ENCODE measurements at regions not wholly inside any gene's neighbourhood (a gene's known extent, or its start where the extent isn't known, plus 50 kb on each side); places are given as distances from the start of the nearest gene placed in this dataset.

DNA sequence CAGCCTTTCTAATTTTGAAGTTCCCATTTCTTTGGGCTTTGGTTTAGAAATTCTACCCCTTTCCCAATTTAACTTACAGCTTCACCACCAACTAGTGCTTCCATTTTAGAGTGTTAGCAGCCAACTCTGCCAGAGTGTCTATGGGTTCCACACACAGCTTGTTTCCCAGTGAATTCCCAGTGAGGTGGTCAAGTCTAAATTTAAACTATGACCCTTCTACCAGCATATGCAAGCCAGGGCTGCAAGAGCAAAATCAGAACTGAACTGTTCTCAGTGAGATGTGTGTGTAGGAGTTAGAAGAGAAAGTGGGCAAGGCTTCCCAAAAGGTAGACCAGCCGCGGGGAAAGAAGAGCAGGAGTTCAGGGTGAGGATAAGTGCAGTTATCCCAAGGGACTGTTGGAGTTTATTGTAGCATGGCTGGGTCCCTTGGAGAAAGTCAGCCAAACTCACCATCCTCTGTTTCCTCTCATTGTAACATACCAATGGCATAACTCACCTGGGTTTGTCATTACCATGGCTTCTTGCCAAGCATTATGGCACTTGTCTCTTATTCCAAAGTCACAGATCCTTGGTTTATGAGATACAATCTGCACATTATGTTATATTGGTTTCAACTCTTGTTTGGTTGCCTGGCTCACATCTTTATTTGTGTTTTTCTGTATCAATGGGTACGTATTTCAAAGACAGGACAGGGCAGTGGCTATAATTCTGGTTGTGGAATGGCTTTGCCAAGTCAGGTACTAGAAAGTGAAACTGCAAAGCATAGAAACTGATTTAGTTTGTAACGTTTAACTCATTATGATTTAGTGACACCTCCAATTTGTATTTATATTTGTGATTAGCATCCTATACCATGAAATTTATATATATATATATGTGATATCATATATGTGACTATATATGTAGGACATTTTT, 130.2 kb upstream of the UMPS start:
- DNase-seq (ENCODE audit: low read depth in 2 of 2), result no peak

DNA sequence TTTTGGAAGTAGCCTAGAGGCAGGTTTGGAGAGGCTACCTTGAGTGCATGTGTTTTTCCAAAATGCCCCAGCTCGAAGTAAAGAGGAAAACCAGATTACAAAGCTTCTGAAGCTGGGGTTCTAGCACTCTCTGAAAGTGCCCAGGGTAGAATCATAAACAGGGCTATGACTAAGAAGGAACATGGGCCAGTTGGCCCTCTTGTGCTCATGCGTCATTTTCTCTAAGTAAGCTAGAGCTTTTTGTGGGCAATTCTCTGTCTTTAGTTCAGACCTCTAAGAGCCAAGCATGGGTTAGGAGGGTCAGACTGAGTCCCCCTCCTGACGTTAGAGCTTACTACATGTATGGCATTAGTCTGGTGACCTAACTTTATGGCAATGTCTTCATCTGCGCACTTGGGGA, 129.5 kb upstream of the UMPS start:
- no peak for DNase-seq (ENCODE audit: low read depth in 2 of 2)

DNA sequence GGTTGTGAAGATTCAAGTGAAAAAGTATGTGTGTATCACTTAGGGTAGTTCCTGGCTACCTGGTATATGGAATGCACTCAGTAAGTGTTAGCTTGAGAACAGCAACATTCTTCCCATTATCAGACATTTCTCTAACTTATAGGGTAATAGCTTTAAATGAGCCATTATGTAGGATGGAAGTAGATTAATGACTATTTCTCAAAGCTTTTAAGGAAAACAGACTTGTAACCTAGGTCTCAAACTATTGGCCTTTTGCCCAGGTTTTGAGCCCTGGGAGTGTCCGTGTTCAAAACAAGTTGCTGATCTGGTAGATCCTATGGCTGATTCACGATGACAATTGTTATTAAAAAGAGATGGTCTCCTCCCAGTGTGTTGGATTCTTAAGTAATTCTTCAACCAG, 129.1 kb upstream of the UMPS start:
- no peak for DNase-seq (ENCODE audit: low read depth in 2 of 2)

DNA sequence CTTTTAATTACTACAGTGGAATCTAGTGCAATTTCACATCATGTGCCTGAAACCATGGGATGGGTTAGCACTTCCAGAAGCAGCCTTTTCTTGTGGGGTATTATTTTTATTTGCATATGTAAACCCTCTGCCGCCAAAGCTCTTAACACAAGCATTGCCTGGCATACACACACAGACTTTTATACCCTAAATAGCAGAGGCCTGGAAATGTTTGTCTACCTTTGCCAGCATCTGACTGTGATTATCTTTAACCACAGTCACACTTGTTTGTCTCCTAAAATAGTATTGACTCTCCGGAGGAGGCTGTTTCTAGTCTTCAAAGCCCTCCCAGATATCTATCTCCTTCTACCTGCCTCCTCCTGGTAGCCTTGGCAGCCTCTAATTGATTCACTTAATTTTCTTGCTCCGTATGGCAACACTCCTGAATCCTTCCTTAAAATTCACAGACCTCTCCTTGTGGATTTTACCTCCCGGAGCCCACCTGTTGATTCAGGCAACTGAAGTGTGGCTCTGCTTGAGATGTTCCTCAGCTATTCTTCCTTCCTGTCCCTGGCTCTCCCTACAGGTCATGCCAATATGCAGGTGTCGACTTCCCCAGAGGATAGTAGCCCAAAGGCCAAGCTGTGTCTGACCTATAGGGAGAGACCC, 127.1 kb upstream of the UMPS start:
- no peak for DNase-seq (ENCODE audit: low read depth in 2 of 2)

DNA sequence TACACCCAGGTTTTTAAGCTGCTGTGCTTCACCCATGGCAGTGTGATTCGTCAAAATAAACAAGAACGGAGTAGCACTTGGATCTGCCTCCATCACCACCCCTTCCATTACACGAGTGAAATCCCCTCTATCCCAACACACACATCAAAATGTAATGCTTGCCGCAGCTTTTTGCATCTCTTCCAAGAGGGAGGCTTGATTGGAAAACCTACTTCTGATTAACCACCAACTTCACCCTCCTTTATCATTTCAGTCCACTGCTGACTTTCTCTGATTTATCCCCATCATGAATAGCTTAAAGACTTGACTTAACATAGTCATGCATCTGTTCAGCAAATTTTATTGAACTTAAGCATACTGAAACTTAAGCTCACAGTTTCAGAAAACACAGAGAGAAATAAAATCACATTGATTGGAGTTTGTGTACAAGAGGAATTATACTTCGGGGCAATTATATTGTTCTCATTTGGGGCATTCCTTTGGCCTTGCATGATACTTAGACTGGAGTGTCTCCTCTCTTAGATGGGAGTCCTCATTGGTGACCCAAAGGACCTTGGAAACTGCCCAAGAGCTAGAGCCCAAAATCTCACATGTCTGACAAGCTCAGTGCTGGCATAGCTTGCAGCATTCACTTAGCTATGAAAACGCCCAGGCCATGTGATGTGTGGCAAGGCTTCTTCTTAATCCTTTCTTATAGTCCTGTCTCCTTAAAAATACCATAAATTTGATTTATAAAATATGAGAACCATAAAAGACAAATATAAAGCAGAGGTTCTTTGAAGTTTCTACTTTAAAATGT, 124.3 kb upstream of the UMPS start:
- DNase-seq (ENCODE audit: low read depth in 2 of 2), result no peak

DNA sequence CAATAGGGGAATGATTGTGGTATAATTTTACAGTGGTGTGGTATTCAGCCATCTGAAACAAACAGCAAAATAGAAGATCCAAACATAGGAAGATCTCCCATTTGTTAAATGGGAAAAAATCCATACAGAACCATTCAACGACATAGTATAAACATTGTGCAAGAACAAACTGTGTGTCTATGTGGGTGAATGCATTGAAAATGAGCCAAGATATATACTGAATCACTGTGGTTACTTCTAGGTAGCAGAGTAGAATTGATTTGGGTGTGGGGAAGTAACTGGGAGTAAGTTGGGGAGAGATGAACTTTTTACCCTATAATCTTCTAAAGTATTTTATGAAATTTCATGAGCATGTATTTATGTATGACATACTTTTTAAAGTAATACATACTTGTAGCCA, 123.1 kb upstream of the UMPS start:
- DNase-seq (ENCODE audit: low read depth in 2 of 2), result no peak

DNA sequence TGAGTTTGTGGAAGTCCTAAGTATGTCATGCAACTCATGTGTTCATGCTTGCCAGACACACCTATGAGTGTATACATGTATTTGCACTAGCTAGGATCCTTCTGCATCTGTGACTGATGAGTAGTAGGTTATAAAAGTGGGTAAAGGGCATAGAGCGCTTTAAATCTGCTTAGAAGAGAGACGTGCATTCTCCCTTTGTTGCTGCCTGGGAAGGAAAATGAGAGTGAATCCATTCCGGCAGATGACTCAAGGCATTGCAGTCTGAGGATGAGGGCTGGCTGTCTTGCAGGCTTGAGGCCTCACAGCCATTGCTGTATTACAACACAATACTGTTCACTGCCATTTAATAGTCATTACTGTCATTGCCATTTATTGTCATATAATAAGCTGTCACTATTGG, 120.8 kb upstream of the UMPS start:
- DNase-seq (ENCODE audit: low read depth in 2 of 2), result no peak

DNA sequence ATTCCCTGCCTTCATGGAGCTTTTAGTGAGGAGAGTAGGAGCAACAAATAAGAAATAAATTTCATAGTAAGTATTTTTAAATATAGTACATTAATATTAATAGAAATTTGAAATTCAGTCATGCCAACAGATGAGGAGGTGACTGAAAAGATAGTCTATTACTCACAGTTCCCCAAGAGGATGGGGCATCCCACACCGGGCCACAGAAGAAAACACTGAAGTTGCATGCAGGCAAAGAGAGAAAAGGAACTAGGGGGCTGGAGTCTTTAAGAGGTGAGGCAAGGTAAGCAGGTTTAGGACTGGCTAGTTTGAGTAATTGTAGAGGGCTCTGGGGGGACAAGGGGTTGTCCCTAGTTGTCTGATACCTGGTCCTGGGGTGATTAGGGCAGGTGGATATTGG, 120.1 kb upstream of the UMPS start:
- DNase-seq (ENCODE audit: low read depth in 2 of 2), result no peak

DNA sequence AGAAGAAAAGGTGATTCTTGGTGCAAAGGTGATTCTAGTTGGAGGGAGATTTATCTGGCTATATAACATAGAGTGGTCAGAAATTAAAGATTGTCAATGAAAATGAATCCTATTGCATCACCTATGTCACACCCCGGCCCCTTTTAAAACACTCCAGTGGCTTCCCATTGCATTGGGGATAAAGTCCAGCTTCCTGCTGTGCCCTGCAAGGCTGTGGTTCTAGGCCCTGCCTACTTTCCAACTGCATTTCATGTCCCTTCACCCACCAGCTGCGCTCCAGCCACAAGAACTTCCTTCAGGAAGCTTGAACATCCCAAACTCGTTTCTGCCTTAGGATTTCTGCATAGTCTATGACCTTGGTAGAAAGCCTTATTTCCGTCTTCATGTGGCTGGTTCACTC, 118.7 kb upstream of the UMPS start:
- no peak for DNase-seq (ENCODE audit: low read depth in 2 of 2)

DNA sequence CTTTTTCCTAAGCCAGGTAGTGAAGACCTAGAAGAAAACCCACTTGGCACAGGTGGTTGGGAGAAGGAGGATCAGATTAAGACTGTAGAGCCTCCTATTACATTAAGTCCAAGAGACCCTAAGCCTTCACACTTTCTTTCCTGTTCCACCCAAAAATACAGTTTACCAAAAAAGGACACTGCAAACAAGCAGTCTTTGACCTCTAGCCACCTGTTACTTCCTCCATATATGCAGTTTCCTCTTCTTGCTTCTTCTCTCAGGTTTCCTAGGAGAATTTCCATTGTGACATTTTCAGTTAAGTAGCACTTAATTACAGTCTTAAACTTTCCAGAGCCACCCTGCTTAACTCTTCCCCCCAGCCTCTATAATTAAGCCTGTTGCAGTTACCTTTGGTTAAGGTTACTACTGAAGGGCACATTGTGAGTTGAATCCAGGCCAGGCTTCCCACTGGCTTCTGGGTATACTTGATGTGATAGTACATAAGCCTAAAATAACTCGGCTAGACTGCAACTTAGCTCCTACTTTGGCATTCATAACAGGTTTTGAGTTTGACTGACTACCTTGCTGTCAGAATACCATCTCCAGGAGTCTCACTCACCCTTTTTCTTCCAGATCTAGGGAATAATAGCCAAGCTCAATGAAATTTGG, 114.2 kb upstream of the UMPS start:
- DNase-seq (ENCODE audit: low read depth in 2 of 2), result no peak

DNA sequence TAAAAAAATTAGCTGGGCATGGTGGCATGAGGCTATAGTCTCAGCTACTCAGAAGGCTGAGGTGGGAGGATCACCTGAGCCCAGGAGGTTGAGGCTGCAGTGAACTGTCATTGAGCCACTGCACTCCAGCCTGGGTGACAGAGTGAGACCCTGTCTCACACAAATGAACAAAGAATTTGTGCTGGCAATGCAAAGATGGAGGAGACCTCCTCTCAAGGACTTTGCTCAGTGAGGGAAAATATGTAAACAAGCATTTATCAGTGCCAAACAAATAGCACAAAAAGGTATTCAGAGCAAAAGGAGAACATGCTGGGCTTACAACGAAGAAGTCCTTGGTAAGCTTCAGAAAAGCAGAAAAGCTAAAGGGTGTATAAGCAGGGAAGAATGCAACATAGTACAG, 113.1 kb upstream of the UMPS start:
- no peak for DNase-seq (ENCODE audit: low read depth in 2 of 2)

DNA sequence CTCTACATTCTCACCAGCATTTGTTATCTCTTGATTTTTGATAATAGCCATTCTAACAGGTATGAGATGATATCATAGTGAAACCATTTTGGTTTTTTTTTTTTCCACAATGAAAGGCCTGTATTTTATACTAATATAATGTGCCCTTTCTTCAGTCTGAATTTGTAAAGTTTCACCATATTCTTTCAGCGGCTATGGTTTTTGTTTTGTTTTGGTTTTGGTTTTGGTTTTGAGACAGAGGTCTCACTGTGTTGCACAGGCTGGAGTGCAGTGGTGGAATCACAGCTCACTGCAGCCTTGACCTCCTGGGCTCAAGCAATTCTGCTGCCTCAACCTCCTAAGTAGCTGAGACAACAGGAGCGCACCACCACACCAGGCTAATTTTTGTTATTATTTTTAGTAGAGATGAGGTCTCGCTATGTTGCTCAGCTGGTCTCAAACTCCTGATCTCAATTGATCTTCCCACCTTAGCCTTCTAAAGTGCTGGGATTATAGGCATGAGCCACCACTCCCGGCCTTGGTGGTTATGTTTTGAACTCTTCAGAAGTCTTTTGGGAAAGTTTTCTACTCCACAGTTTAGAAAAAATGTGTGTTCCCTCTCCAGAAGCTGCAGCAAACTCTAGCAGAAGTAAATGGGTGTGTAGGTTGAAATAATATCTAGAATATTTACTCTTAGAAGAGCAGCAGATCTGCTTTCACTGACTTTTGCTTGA, 110.2 kb upstream of the UMPS start:
- DNase-seq (ENCODE audit: low read depth in 2 of 2), result no peak

DNA sequence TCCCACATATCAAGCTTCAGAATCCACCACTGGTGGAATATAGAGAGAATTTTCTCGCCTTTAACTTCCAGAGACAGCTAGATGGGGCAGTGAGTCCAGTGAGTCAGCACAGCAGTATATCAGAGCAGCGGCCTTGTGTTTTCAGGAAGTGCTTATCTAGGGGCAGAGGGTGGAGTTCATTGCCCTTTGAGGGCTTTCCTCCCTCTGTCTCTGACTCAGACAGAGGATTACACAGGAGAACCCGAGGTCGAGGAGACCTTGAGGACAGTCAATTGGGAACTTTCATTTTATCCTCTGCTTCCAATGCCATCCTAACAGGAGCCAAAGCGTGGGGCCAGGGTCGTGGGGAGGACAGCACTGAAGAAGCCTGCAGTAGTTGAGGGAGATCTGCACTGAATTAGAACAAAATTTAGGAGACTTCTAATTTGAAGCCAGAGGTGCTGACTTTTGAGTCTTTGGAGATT, 109.6 kb upstream of the UMPS start:
- DNase-seq (ENCODE audit: low read depth in 2 of 2), result no peak

DNA sequence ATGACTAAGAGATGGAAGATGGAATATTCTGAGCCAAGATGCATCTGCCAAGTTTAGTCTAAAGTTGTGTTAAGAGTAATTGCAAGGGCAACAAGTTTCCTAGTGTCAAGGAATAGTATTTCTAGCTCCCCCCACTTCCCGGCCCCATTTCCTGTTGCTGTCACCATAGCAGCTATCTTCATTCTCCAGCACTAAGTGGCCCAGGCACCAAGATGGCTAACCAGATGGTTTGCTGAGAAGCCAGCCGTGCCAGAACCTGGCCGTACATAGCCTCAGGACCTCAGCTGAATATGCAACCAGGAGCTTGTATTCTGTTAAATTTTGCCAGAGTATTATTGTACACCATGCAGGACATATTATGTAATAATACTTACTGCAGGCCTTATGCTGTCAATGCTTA, 108.8 kb upstream of the UMPS start:
- no peak for DNase-seq (ENCODE audit: low read depth in 2 of 2)

DNA sequence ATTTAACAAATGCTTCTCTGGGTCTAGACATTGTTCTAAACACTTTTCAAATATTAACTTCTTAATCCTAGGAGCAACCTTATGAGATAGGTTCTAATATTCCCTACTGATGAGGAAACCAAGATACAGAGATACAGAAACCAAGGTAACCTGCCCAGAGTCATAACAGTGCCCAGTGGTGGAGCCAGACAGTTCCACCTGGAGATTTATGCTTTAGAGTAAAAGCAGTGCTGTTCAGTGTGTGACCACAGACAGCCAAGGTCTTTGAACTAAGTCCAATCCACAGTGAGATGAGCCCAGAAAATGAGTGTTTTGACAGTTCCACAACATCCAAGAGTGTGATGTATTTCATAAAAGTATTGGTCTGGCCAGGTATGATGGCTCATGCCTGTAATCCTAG, 105.2 kb upstream of the UMPS start:
- DNase-seq (ENCODE audit: low read depth in 2 of 2), result no peak

DNA sequence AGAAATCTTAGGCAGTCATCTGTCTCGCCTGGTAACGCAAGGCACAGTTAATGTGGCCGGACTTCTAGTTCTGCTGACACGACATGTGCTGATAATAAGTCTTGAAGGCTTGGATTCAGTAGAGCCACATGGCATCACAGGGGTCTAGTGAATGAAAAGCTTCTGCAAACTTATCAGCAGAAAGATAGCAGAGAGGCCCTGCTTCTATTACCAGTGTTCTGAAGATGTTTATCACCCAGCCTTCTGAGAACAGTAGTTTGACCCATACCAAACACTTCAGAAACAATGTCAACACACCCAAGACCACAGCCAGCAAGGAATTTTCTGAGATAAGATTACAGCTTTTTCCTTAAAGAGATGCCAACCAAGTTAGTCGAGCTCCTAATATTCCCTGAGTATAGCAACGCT, 102.7 kb upstream of the UMPS start:
- DNase-seq (ENCODE audit: low read depth in 2 of 2), result no peak

DNA sequence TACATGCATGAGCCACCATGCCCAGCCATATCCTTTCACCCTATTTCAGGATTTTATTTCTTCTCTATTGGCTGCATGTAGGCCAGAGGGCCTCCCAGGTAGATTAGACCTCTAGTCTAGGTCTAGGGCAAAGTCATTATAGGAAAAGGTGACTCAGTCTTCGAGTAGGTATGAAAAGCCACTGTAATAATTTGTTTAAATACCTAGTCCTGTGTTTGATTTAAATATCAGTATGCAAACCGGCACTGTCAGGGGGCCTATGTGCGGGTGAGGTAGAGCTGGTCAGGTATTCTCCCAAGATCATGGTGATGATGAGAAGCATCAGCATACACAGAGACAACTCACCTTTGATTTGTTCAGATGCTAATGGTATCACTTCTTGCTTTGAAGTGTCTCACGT, 101.4 kb upstream of the UMPS start:
- DNase-seq (ENCODE audit: low read depth in 2 of 2), result no peak

DNA sequence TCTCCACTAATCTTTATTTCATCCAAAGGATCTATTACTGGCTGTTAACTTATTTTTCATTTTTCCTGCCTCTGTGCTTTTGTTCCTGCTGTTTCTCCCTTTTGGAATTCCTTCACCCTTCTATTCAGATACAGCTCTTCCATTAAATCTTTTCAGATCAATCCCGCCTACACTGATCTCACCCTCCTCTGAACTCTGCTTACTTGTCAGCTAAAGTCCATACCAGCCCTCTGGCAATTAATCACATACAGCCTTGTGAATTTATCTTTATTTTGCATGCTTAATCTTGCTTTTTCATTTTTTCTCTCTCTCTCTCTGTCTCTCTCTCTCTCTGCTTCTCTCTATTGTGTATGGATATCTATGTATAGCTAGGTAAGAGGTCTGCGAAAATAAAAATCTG, 100.8 kb upstream of the UMPS start:
- no peak for DNase-seq (ENCODE audit: low read depth in 2 of 2)

DNA sequence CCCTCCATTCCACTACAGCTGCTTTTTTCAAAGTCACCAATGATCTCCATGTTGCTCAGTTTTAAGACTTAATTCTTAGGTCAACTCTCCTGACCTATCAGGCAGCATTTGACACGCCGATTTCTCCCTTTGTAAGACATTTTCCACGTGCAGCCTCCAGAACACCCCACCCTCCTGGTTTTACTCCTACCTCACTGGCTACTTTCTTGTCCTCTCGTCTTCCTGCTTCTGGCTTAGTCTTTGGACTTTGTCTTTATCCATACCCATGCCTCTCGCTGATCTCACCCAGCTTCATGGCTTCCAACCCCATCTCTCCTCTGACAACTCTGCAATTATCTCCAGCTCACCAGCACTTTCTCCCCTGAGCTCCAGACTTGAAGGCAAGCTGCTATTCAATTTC, 99.3 kb upstream of the UMPS start:
- DNase-seq (ENCODE audit: low read depth in 2 of 2), result no peak

DNA sequence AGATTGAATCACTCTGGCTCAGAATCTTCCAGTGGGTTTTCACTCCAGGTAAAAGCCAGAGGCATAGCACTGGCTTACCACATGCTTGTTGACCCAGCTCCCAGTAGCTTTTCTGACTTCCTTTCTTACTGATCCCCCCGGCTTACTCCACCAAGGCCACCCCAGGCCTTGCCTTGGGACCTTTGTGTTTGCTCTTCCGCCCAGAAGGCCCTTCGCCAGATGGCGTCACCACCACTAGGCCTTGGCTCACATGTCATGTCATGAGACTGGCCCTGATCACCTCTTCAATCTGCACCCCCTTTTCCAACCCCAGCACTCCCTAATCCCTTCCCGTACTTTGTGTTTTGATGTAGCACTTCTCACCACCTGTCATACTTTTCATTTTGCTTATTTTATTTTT, 98.5 kb upstream of the UMPS start:
- DNase-seq (ENCODE audit: low read depth in 2 of 2), result no peak

DNA sequence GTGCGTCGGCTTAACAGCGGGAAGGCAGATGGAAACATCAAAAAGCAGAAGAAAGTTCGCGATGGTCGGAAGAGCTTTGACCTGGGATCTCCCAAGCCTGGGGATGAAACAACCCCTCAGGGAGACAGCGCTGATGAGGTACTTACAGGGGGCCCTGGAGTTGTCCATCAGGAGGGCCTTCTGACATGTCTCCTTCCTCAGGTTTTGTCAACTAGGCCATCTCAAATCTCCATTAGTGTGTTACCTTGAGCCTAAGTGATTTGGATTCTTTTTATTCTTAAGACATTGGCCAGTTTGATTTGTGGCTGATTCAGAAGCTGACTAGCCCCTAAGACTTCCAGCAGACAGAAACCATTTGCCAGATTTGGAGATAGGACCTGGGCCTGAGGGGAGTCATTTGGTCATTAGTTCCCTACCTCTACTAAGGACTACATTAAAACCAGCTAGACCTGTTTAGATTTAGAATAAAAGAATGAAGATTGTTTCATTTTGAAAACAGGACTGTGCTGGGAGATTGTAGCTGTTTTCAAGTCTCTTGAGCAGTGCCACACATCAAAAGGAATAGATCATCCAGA, 97.6 kb upstream of the UMPS start:
- DNase-seq (ENCODE audit: low read depth in 2 of 2), result no peak

Data from stimulated activated CD4-positive, alpha-beta T cell treated with anti-CD3 and anti-CD28 coated beads, Interleukin-1b, Interleukin-23, amount 100 ng/mL, for 1 hour (primary cell).